Prostate gland (tissue), 2 donors: ENCODE measurements at regions not wholly inside any gene's neighbourhood (a gene's known extent, or its start where the extent isn't known, plus 50 kb on each side); places are given as distances from the start of the nearest gene placed in this dataset.

Experiments
- POLR2AphosphoS5 ChIP-seq: sonication (generic); formaldehyde crosslinking; IDR thresholded peaks from one replicate; pipeline ENCODE4 v1.6.1; 2017; ENCODE audit warnings: antibody characterized with exemption
- TF ChIP-seq, protein P1 (sequence below), 4 experiments: fragments of 200-600 bp in 2 of 4; fragments of 450-650 bp in 2 of 4; sonication (generic) in 2 of 4; IDR thresholded peaks; 1 replicate in 3 of 4; 2 replicates in 1 of 4; pipeline ENCODE4 v1.5.1; 2016 to 2019; ENCODE audit warnings: antibody characterized with exemption in 4 of 4, mild to moderate bottlenecking in 2 of 4, moderate library complexity in 2 of 4

DNA sequence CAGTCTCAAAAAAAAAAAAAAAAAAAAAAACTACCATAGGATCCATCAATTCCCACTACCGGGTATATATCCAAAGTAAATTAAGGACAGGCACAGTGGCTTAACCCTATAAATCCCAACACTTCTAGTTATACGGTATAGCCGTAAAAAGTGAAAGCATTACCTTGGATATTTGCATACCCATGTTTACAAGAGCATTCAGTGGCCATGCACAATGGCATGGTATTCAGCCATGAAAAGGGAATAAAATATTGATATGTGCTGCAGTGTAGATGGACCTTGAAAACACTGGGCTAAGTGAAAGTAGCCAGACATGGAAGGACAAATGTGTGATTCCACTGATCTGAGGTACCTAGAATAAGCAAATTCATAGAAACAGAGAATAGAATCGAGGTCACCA is 111.8 kb upstream of the CAB39 start:
- no peak for TF ChIP-seq POLR2AphosphoS5
- TF ChIP-seq, protein P1, sequence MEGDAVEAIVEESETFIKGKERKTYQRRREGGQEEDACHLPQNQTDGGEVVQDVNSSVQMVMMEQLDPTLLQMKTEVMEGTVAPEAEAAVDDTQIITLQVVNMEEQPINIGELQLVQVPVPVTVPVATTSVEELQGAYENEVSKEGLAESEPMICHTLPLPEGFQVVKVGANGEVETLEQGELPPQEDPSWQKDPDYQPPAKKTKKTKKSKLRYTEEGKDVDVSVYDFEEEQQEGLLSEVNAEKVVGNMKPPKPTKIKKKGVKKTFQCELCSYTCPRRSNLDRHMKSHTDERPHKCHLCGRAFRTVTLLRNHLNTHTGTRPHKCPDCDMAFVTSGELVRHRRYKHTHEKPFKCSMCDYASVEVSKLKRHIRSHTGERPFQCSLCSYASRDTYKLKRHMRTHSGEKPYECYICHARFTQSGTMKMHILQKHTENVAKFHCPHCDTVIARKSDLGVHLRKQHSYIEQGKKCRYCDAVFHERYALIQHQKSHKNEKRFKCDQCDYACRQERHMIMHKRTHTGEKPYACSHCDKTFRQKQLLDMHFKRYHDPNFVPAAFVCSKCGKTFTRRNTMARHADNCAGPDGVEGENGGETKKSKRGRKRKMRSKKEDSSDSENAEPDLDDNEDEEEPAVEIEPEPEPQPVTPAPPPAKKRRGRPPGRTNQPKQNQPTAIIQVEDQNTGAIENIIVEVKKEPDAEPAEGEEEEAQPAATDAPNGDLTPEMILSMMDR (IDR thresholded peaks at IDR 0.05), result no peak
